GM21786 (cell line): ENCODE measurements at regions not wholly inside any gene's neighbourhood (a gene's known extent, or its start where the extent isn't known, plus 50 kb on each side); places are given as distances from the start of the nearest gene placed in this dataset.
A peak's percentile ranks its signal among the peaks of the same experiment; 100 is the strongest.

ENCODE experiments used
- ATAC-seq: cut with Tn5 transposase; IDR thresholded peaks from one replicate; pipeline ENCODE4 v1.9.1; 2021; ENCODE audit not compliant: unreplicated experiment

GRCh38 chr5:53211799-53212198 lies 102.2 kb upstream of the MOCS2 start:
- ATAC-seq = no peak

DNA sequence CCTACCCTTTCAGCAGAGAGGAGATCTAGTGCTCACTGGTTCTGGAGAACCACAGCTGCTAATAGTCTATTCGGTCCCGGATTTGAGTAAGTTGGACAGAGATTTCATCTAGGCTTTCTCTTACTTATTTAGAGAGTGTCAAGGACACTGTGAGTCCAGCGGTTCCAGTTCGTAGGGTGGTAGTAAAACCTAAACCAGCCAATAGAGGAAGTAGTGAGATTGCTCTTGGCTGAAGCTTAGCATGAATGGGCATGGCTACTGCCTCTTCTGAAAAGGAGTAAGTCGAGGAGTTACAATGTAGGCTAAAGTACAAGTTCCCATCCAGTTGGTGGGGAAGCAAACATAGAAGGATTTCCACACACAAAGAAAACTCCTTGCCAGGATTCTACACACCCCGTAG lies 109.6 kb upstream of the MOCS2 start:
- ATAC-seq = peak; percentile 42

GRCh38 chr5:53219610-53220009 lies 110.1 kb upstream of the MOCS2 start:
- ATAC-seq = peak; percentile 45

DNA sequence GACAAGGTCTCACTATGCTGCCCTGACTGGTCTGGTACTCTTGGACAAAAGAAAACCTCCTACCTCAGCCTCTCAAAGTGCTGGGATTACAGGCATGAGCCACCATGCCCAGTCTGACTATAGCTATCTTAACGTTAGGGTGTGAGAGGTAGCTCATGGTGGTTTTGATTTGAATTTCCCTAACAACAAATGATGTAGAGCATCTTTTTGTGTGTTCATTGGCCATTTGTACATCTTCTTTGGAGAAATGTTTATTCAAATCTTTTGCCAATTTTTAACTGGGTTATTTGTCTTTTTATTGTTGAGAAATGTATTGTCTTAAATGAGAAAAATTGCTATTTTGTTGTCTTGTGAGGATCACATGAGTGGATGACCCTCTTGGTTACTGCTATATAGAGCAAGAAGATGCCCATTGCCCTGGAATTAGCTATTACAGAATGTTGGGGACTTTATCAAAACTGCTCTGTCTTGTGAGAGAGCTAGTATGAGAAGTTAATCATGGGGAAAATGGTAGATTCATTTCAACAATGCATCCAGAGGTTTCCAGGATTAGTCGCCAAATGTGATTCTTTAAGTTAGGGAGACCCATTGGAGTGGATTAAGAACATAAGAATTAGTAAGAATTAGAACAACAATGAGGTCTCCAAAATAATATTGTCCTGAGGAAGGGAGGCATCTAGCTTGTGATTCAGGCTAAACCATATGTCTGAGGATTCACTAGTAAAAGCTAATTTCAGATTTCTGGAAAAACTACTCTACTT lies 124.3 kb upstream of the MOCS2 start:
- ATAC-seq = no peak

DNA sequence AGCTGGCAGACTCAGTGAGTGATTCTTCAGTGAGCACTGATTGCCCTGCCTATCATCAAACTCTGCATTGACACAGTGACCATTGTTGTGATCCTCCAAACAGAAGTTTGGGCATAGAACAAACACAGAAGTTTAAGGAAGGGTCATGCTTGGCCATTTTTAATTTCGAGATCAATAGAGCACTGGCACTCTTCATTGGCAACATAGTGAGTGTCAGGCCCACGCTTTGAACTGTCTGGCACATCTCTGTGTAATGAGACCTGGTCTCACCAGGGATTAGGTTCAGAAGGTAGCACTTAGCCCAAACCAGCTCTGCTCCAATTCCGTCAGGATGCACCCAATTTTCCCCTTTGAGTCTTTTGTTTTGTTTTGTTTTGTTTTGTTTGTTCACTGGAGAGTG lies 127.1 kb upstream of the MOCS2 start:
- ATAC-seq = no peak

DNA sequence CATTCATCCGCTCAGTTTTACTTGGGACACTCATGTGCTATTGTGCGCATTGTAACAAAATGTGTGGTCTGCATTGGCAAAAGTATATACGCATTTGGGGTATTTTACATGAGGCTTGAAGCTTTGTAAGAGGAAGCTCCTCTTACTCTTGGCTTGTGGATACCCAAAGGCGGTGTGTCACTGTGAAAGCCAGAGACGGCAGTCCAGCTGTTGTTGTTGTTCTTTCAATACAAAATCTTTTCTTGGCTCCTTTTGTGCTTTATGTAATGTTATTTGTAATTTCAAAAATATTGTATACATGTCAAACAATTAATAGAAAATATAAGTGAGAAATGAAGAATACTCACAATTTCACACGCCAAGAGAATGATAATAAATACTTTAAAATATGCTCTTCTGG lies 128.3 kb upstream of the MOCS2 start:
- ATAC-seq = no peak

DNA sequence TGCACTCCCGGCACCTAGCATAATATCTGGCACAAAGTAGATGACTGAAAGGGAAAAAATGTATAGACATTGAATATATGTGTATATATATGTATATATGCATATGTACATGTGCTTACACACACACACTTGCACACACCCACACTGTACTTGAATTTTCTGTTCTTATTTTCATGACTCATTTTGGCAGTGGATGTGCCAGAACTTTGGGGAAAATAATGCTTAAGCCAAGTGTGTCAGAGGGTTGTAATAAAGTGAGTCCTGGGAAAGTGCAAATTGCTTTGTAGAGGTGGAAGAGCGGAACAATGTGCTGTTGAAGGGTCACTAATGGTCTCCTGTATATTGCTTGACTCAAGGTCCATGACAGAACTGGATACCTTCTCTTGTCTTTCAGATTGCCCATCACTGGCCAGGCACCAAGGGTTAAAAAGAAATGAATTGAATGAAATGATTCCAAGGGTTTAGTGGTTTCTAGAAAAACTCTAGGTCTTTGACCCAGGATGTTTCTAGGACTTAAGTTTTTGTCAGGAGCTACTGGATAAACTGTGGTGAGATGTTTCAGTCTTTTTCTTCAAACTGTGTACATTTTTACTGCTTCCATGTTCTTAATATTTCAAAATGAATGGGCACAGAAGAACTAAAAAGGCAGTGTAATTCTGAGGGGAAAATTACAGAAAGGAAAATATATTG lies 129.9 kb upstream of the MOCS2 start:
- no peak for ATAC-seq

DNA sequence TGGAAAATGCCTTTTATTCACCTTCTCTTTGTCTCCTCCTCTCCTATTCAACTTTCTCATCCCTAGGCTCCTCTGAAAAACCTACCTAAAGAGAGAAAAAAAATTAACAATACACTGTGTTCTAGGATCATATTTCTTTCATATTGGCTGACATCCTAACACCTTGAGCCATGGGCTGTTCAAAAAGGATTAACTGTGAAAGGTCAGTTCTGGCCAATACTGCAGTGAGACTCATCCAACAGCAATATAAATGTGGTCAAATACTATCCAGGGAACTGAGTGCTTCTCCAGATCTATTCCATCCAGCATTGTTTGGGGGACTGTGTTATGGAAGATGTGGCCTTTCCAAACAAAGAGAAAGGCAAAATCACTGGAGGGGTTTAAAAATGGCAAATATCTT lies 131.1 kb upstream of the MOCS2 start:
- ATAC-seq = no peak

- no peak for ATAC-seq
Observed at GRCh38 chr5:53241572-53241971, 132.0 kb upstream of the MOCS2 start.

GRCh38 chr5:53243403-53243802 lies 133.8 kb upstream of the MOCS2 start:
- ATAC-seq = no peak

DNA sequence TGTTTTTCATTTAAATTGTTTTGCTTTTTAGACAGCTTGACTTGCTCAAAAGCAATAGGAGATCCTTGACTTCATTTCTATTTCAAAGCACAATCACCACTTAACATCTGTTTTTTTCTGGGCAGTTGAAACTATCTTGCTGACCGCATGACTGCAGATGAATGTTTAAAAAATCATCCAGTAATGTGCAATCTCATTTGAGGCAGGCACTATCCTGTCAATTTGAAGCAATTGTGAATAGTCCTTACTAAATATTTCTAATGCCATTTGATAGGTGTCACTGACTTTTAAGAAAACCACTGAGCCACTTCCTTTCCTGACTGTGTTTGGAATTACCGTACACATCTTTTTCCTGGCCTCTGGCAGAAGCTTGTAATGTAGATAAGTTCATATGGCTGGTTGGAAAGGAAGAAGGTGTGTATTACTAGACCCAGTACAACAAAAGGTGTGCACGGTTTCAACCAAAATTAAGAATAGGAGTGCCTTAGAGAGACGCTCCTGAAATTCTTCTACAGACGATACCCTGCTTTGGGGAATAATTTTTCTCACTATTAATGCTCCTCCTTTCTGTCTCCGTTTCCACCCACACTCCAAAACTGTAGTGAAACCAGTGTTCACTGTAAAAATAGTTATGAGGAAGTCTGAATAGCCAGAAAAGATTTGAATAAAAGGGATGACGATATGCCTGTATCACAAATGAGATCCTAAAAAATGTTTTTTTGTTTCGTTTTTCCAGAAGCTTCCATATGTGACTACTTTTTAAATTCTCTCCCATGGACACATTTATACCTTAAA lies 136.7 kb upstream of the MOCS2 start:
- no peak for ATAC-seq

- ATAC-seq = no peak
Observed at GRCh38 chr5:53249529-53250200, 140.1 kb upstream of the MOCS2 start.

- no peak for ATAC-seq
Observed at GRCh38 chr5:53250201-53250550, 140.6 kb upstream of the MOCS2 start.

DNA sequence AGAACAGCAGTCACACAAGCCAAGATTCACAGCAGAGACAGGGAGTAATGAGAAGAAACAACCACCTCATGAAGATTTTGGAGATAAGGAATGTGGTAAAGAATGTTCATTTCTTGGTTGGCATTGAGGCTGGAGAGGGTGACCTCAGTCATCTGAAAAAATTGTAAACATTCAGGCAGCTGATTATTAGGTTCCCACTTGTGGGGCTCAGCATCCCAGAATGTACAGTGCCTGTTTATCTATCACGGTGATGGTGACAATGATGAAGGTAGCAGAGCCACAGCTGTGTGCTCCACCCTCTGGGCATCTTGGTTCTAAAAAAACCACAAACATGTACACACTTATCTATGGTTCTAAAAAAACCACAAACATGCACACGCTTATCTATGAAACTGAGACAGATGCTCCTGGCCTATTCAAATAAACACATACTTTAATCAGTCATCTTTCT lies 143.9 kb upstream of the MOCS2 start:
- no peak for ATAC-seq

GRCh38 chr5:53256746-53257145 lies 147.2 kb upstream of the MOCS2 start:
- ATAC-seq = no peak

DNA sequence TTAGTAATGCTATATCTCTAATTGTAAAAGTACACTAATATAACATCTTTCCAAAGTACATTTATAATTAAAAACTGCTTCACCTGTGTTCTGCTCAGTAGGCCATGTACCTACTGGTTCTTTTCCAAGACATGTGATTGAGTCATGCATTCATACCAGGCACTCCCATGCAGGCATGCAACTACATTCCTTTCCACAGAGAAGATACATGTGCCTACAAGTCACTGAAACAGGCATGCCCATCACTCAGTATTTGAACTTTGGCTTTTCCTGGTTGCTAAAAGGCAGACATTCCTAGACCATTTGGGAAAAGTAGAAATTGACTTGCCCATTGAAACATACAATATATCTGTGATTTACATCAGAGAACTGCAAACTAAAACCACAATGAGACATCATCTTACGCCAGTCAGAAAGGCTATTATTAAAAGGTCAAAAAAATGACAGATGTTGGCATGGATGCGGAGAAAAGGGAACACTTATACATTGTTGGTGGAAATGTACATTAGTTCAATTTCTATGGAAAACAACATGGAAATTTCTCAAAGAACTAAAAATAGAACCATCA lies 148.3 kb upstream of the MOCS2 start:
- no peak for ATAC-seq

DNA sequence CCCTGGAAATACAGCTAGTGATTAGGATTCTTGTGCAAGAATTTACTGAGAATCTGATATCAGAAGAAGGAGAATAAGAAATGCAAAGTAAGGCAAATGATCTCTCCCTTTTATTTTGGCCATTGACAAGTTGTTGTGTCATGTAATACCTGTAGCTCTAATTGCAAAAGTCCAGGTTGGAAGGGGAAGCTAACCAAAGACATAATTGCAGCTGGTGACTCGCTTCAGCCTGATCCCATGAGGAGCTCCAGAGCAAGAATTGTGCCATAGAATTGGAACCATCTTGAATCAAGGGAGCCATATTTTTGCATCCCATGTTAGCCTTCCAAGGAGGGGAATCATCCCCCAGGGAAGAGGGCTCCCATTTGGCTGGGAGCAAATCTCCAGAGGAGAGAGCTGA lies 149.6 kb upstream of the MOCS2 start:
- no peak for ATAC-seq

DNA sequence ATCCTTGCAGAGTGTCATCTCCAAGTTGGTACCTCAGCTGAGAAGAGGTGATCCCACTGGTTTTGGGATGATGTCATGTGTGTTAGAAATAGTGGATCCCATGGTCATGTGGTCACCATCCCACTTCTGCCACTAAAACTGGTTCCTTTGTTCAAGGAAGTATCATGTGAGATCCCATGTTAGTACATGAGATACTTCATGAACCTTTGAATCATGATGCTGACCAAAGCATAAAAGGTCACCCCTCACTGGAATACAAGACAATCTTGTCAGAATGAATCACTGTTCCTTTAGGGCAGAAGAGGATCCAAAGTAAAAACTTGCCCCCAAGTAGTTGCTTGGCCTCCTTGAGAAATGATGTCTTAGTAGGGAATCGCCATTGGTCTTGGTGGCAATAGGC lies 150.9 kb upstream of the MOCS2 start:
- no peak for ATAC-seq

GRCh38 chr5:53261245-53261644 lies 151.7 kb upstream of the MOCS2 start:
- ATAC-seq = no peak

GRCh38 chr5:53262348-53262970 lies 152.9 kb upstream of the MOCS2 start:
- no peak for ATAC-seq

DNA sequence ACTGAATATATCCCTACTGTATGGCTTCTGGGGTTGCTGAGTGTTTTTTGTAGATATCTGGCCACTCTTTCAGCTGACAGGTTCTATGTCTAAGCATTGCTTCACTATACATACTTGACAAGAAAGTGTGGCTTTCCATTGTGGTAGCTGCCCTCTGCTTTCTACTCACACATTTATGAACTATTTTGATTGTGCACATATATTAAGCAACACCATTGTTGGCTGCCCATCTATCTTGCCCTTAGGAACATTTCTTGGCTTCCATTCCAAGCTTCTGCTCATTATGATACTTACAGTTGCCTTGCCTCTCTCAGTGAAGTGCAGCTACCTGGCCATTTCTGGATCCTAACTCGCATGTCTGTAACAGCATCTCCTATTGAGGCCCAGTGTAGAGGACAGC lies 153.6 kb upstream of the MOCS2 start:
- no peak for ATAC-seq
